Esophagus muscularis mucosa (tissue), 4 donors: ENCODE measurements at regions not wholly inside any gene's neighbourhood (a gene's known extent, or its start where the extent isn't known, plus 50 kb on each side); places are given as distances from the start of the nearest gene placed in this dataset.

Experiments
- DNase-seq: peaks from one replicate; pipeline ENCODE4 v3.0.0-alpha.2; 2017; ENCODE audit errors: extremely low spot score
- H3K27ac ChIP-seq, 4 donors: fragments of 200-600 bp; sonication (generic); replicated peaks in 1 of 4; 1 replicate in 3 of 4; 2 replicates in 1 of 4; pipeline ENCODE4 v1.5.1; 2016 to 2019; ENCODE audit warnings: mild to moderate bottlenecking in 1 of 4
- H3K27me3 ChIP-seq, 4 donors: fragments of 200-600 bp; sonication (generic); one replicate each; pipeline versions ENCODE4 v1.5.1 to v1.6.0; 2016 to 2019
- H3K36me3 ChIP-seq, 4 donors: fragments of 200-600 bp; sonication (generic); one replicate each; pipeline ENCODE4 v1.5.1; 2016 to 2019
- H3K4me1 ChIP-seq, 4 donors: fragments of 200-600 bp; sonication (generic); one replicate each; pipeline ENCODE4 v1.5.1; 2016 to 2019
- H3K4me3 ChIP-seq, 4 donors: fragments of 200-600 bp; sonication (generic); 1 replicate in 2 of 4; 2 replicates in 2 of 4; pipeline ENCODE4 v1.5.1; 2016 to 2019; ENCODE audit warnings: mild to moderate bottlenecking in 4 of 4, moderate library complexity in 1 of 4
- H3K9me3 ChIP-seq, 4 donors: fragments of 200-600 bp; sonication (generic); 1 replicate in 3 of 4; 2 replicates in 1 of 4; pipeline ENCODE4 v1.5.1; 2016 to 2019
- CTCF ChIP-seq, 3 experiments: fragments of 200-600 bp in 2 of 3; fragments of 450-650 bp in 1 of 3; sonication (generic) in 2 of 3; IDR thresholded peaks; one replicate each; pipeline ENCODE4 v1.5.1; 2017 to 2019; ENCODE audit warnings: antibody characterized with exemption in 3 of 3, mild to moderate bottlenecking in 2 of 3, moderate library complexity in 1 of 3
- EP300 ChIP-seq: sonication (generic); formaldehyde crosslinking; IDR thresholded peaks from one replicate; pipeline ENCODE4 v1.6.1; 2017; ENCODE audit warnings: antibody characterized with exemption
- POLR2A ChIP-seq: fragments of 450-650 bp; IDR thresholded peaks from one replicate; pipeline ENCODE4 v1.6.1; 2017; ENCODE audit warnings: antibody characterized with exemption, moderate library complexity, mild to moderate bottlenecking, low read depth
- POLR2AphosphoS5 ChIP-seq, 2 donors: sonication (generic); formaldehyde crosslinking; IDR thresholded peaks; one replicate each; pipeline ENCODE4 v1.6.1; 2017; ENCODE audit warnings: antibody characterized with exemption in 2 of 2
- WGBS: methylation state at CpG from one replicate; pipeline ENCODE4 v1.1.5; 2018; 5-methylcytosine and 5-hydroxymethylcytosine counted together
- intact Hi-C: fragments of 100-400 bp; cut with DNase I; formaldehyde crosslinking; loops from one replicate; pipeline ENCODE4 v1.15.1; 2023

DNA sequence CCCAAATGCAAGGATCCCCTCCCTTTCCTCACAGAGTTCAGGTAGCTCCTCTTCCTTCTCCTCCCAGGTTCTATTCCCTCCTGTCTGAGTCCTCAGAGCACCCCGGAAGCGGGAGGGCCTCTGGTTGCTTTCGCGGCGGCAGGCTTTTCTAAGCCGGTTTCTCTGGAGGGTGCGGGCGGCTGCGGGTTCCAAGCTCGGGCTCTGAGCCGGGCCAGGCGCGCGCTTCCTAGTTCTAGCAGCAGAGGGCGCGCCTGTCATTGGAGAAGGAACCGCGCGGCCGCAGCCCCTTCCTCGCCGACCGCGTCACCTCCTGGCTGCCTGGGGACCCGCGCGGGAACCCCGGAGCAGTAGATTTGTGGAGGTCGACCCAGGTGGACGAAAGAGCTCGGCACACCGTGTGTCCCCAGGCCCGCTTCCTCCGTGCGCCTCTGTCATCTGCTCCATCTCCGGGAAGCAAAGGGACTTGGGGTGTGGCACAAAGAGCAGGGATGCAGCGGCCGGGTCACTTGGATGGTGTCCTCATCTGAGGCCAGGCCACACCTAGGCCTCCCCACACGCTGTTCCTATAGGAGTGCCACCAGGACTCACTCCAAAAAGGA, 389.0 kb upstream of the PODXL start:
- WGBS = 7% methylated on average over 26 of the region's 39 CpGs
- H3K4me3 ChIP-seq = peak overlapping the region; percentile 30 to 57 (median 46)
- DNase-seq = no peak
- peaks cover 18 to 45% (median 43%) of the 10 kb centered on the region in 4 donors for H3K4me1 ChIP-seq
- no peaks in the 10 kb centered on the region for H3K9me3 ChIP-seq
- no peak overlapping the region for H3K27ac ChIP-seq
- H3K36me3 ChIP-seq = no peaks in the 10 kb centered on the region
- intact Hi-C loops = loop anchor here (5.0 to 10.0 kb wide), 3 partner anchors 212 to 637 kb away; no protein-coding TSS in a partner anchor
- no peak for TF ChIP-seq POLR2AphosphoS5 (IDR thresholded peaks at IDR 0.05)
- TF ChIP-seq CTCF (IDR thresholded peaks at IDR 0.05) = peak; percentile 79 to 99 (median 89)
- peaks cover 0 to 13% (median 0%) of the 10 kb centered on the region in 4 donors for H3K27me3 ChIP-seq

DNA sequence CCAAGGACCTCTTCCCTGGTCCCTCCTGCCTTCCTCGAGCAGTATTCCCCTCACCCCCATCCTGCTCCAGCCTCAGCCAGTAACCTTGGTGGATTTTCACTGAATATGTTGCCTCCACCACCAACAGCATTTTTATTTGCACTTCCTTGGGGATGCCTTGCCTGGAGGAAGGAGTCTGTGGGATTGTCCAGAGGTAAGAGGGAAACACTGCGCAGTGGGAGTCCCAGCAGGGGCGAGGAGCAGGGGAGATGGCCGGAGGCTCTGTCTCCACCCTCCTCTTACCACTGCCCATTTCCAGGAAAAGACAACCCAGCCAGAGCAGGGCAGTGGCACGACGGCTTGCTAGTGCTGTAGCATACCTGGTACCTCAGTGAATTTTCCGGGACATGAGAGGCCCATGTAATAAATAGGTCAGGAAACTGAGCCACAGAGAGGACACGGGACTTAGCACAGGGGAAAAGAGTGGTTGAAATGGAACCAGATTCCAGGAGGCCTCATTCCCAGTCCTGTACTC, 388.2 kb upstream of the PODXL start:
- no peak for TF ChIP-seq EP300
- no peak for TF ChIP-seq POLR2A
- no peak for TF ChIP-seq CTCF (IDR thresholded peaks at IDR 0.05)
- TF ChIP-seq POLR2AphosphoS5 (IDR thresholded peaks at IDR 0.05) = no peak
- Histone ChIP-seq H3K9me3 (no peaks in the 10 kb centered on the region), H3K27me3 (peaks cover 0 to 13% (median 0%) of the 10 kb centered on the region in 4 donors), H3K4me1 (peaks cover 18 to 37% (median 35%) of the 10 kb centered on the region in 4 donors), H3K27ac (no peak overlapping the region), H3K36me3 (no peaks in the 10 kb centered on the region), H3K4me3 (no peak overlapping the region)
- 80% methylated on average over 8 of the region's 8 CpGs for WGBS
- intact Hi-C loops = loop anchor here (5.0 to 10.0 kb wide), 3 partner anchors 213 to 638 kb away; no protein-coding TSS in a partner anchor
- no peak for DNase-seq

DNA sequence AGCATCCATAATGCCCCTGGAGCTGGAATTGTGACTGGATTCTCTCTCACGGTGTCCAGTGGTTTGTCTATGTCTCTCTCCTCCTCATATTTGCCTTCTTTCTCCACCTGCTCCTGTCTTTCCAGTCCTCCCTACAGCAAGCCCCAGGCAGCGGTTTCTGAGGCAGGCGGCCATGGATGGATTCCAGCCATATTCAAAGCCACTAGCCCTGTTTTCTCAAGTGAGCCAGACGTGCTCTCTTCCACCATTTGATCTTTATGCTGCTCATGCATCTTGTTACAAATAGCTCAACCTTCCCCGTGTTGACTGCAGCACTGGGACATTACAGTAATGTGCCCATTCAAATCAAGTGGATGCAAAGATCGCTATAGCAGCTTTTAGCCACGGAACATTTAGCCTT, 387.2 kb upstream of the PODXL start:
- H3K4me1 ChIP-seq = peaks cover 11 to 27% (median 25%) of the 10 kb centered on the region in 4 donors
- no peak overlapping the region for H3K27ac ChIP-seq
- peaks cover 0 to 13% (median 0%) of the 10 kb centered on the region in 4 donors for H3K27me3 ChIP-seq
- DNase-seq = no peak
- no peaks in the 10 kb centered on the region for H3K36me3 ChIP-seq
- no peak overlapping the region for H3K4me3 ChIP-seq
- no peaks in the 10 kb centered on the region for H3K9me3 ChIP-seq
- intact Hi-C loops = loop anchor here (10.0 kb wide), 1 partner anchor 311 kb away; no protein-coding TSS in a partner anchor
- TF ChIP-seq CTCF (IDR thresholded peaks at IDR 0.05) = no peak
- no peak for TF ChIP-seq POLR2A
- 86% methylated on average over 7 of the region's 7 CpGs for WGBS

- no peak overlapping the region for H3K4me3 ChIP-seq
- no peak overlapping the region for H3K27ac ChIP-seq
- TF ChIP-seq POLR2A = no peak
- no peak for TF ChIP-seq POLR2AphosphoS5 (IDR thresholded peaks at IDR 0.05)
- TF ChIP-seq CTCF (IDR thresholded peaks at IDR 0.05) = no peak
- TF ChIP-seq EP300 = no peak
- peaks cover 7 to 22% (median 21%) of the 10 kb centered on the region in 4 donors for H3K4me1 ChIP-seq
- H3K9me3 ChIP-seq = no peaks in the 10 kb centered on the region
- H3K36me3 ChIP-seq = no peaks in the 10 kb centered on the region
- no peak for DNase-seq
- peaks cover 0 to 13% (median 0%) of the 10 kb centered on the region in 4 donors for H3K27me3 ChIP-seq
- 100% methylated on average over 4 of the region's 4 CpGs for WGBS
- intact Hi-C loops = loop anchor here (10.0 kb wide), 1 partner anchor 312 kb away; no protein-coding TSS in a partner anchor
Measured at GRCh38 chr7:131943211-131943610, 386.8 kb upstream of the PODXL start.
